DND-41 (cell line): ENCODE measurements at regions not wholly inside any gene's neighbourhood (a gene's known extent, or its start where the extent isn't known, plus 50 kb on each side); places are given as distances from the start of the nearest gene placed in this dataset.

ENCODE experiments used
- ATAC-seq: fragments of 200-7000 bp; cut with Tn5 transposase; 3 replicates; pipeline ENCODE4 v1.9.1; 2021; ENCODE audit warnings: low read depth; ENCODE audit not compliant: insufficient read depth
- DNase-seq: peaks from one replicate; pipeline ENCODE4 v3.0.0-alpha.2; 2020
- H2AFZ ChIP-seq: 2 replicates; pipeline ENCODE4 v1.6.0; 2012; ENCODE audit warnings: low read depth, low read length
- H3K27ac ChIP-seq: 2 replicates; pipeline ENCODE4 v1.5.1; 2012; ENCODE audit warnings: low read length, inconsistent platforms
- H3K27me3 ChIP-seq: fragments of 200-600 bp; sonication (generic); 2 replicates; pipeline ENCODE4 v1.6.0; 2012; ENCODE audit warnings: low read length, mild to moderate bottlenecking, inconsistent platforms; ENCODE audit not compliant: insufficient read depth, poor library complexity
- H3K36me3 ChIP-seq: 2 replicates; pipeline ENCODE4 v1.5.1; 2012; ENCODE audit warnings: low read length, inconsistent platforms; ENCODE audit not compliant: insufficient read depth
- H3K4me1 ChIP-seq: 2 replicates; pipeline ENCODE4 v1.5.1; 2012; ENCODE audit warnings: mild to moderate bottlenecking, low read length; ENCODE audit not compliant: insufficient read depth
- H3K4me2 ChIP-seq: 2 replicates; pipeline ENCODE4 v1.6.0; 2012; ENCODE audit warnings: mild to moderate bottlenecking, moderate library complexity, low read length, inconsistent platforms; ENCODE audit not compliant: insufficient read depth
- H3K4me3 ChIP-seq, 2 experiments: fragments of 200-600 bp in 1 of 2; shearing (Covaris generic) in 1 of 2; 2 replicates each; pipeline ENCODE4 v1.5.1; 2012 to 2016; ENCODE audit warnings: inconsistent platforms in 2 of 2, low read length in 2 of 2, mild to moderate bottlenecking in 2 of 2, low read depth in 1 of 2, moderate library complexity in 1 of 2
- H3K79me2 ChIP-seq: 2 replicates; pipeline ENCODE4 v1.6.0; 2012; ENCODE audit warnings: low read length, inconsistent platforms; ENCODE audit not compliant: insufficient read depth
- H3K9ac ChIP-seq: 2 replicates; pipeline ENCODE4 v1.6.0; 2012; ENCODE audit warnings: low read depth, mild to moderate bottlenecking, inconsistent platforms, low read length, moderate library complexity
- H3K9me3 ChIP-seq: 2 replicates; pipeline ENCODE4 v1.5.1; 2012; ENCODE audit warnings: low read length, moderate library complexity, mild to moderate bottlenecking, inconsistent platforms; ENCODE audit not compliant: insufficient read depth, severe bottlenecking
- H4K20me1 ChIP-seq: 2 replicates; pipeline ENCODE4 v1.6.0; 2012; ENCODE audit warnings: low read length; ENCODE audit not compliant: insufficient read depth
- EZH2 ChIP-seq: IDR thresholded peaks from 3 replicates; pipeline ENCODE4 v1.6.1; 2012; ENCODE audit warnings: borderline replicate concordance, low read depth, mild to moderate bottlenecking, moderate library complexity, low read length, inconsistent platforms; ENCODE audit not compliant: severe bottlenecking
- TF ChIP-seq, protein P1 (sequence below): IDR thresholded peaks from 2 replicates; pipeline ENCODE4 v1.5.1; 2012; ENCODE audit warnings: borderline replicate concordance, low read length, moderate library complexity, mild to moderate bottlenecking; ENCODE audit not compliant: poor library complexity, severe bottlenecking; ENCODE audit errors: extremely low read depth

GRCh38 chrX:138765051-138765450, 53.5 kb upstream of the FGF13 start:
- H3K9ac ChIP-seq, result no peak overlapping the region
- H4K20me1 ChIP-seq, result no peaks in the 10 kb centered on the region
- no peak overlapping the region for H3K4me2 ChIP-seq
- ATAC-seq (no peak), DNase-seq (no peak)
- H3K4me1 ChIP-seq, result no peaks in the 10 kb centered on the region
- no peak overlapping the region for H3K27ac ChIP-seq
- no peaks in the 10 kb centered on the region for H3K36me3 ChIP-seq
- H3K79me2 ChIP-seq, result no peaks in the 10 kb centered on the region
- TF ChIP-seq EZH2, result no peak
- TF ChIP-seq, protein P1, sequence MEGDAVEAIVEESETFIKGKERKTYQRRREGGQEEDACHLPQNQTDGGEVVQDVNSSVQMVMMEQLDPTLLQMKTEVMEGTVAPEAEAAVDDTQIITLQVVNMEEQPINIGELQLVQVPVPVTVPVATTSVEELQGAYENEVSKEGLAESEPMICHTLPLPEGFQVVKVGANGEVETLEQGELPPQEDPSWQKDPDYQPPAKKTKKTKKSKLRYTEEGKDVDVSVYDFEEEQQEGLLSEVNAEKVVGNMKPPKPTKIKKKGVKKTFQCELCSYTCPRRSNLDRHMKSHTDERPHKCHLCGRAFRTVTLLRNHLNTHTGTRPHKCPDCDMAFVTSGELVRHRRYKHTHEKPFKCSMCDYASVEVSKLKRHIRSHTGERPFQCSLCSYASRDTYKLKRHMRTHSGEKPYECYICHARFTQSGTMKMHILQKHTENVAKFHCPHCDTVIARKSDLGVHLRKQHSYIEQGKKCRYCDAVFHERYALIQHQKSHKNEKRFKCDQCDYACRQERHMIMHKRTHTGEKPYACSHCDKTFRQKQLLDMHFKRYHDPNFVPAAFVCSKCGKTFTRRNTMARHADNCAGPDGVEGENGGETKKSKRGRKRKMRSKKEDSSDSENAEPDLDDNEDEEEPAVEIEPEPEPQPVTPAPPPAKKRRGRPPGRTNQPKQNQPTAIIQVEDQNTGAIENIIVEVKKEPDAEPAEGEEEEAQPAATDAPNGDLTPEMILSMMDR, result no peak
- H3K4me3 ChIP-seq, result no peak overlapping the region
- no peaks in the 10 kb centered on the region for H3K27me3 ChIP-seq
- H2AFZ ChIP-seq, result no peak overlapping the region
- no peaks in the 10 kb centered on the region for H3K9me3 ChIP-seq

GRCh38 chrX:138763761-138764160, 52.2 kb upstream of the FGF13 start:
- no peak for DNase-seq
- no peak overlapping the region for H2AFZ ChIP-seq
- H3K9ac ChIP-seq, result no peak overlapping the region
- H3K79me2 ChIP-seq, result no peaks in the 10 kb centered on the region
- no peak for ATAC-seq
- no peak overlapping the region for H3K4me3 ChIP-seq
- no peak overlapping the region for H3K4me2 ChIP-seq
- H3K27me3 ChIP-seq, result no peaks in the 10 kb centered on the region
- H3K36me3 ChIP-seq, result no peaks in the 10 kb centered on the region
- no peaks in the 10 kb centered on the region for H3K4me1 ChIP-seq
- no peak for TF ChIP-seq EZH2
- TF ChIP-seq, protein P1, result no peak
- H3K27ac ChIP-seq, result no peak overlapping the region
- H4K20me1 ChIP-seq, result no peaks in the 10 kb centered on the region
- no peaks in the 10 kb centered on the region for H3K9me3 ChIP-seq

DNA sequence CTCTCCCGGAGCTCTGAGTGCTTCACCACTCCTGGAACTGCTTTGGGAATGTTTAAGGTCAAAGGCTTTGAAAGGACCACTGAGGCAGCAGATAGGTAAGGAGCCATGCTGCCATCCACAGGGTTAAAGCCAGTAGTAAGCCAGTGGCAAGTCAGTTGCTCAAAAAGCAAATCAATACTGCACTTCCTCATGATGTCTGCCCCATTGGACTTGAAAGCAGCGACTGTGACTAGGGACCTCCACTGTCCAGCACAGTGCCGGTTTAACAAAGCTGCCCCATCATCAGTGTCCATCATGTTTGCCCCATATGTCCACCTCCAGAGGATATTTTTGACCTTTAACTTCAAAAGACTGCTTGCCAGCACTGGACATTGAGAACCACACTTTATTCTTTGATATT, 49.9 kb upstream of the FGF13 start:
- Histone ChIP-seq H3K4me1 (no peaks in the 10 kb centered on the region), H2AFZ (no peak overlapping the region), H3K4me2 (no peak overlapping the region), H3K4me3 (no peak overlapping the region), H3K9me3 (no peaks in the 10 kb centered on the region), H4K20me1 (no peaks in the 10 kb centered on the region), H3K27ac (no peak overlapping the region), H3K9ac (no peak overlapping the region), H3K27me3 (no peaks in the 10 kb centered on the region), H3K36me3 (no peaks in the 10 kb centered on the region), H3K79me2 (no peaks in the 10 kb centered on the region)
- no peak for DNase-seq
- ATAC-seq, result no peak
- TF ChIP-seq EZH2, result no peak
- TF ChIP-seq, protein P1, result no peak
